CD14-positive monocyte (primary cell): ENCODE measurements at regions not wholly inside any gene's neighbourhood (a gene's known extent, or its start where the extent isn't known, plus 50 kb on each side); places are given as distances from the start of the nearest gene placed in this dataset.

Experiments
- DNase-seq, 3 donors: peaks; one replicate each; pipeline ENCODE4 v3.0.0-alpha.2; 2011 to 2022
- H2AFZ ChIP-seq: 2 replicates; pipeline ENCODE4 v1.6.0; 2012; ENCODE audit warnings: mild to moderate bottlenecking, low read depth, low read length, inconsistent platforms; ENCODE audit not compliant: insufficient read depth, poor library complexity, severe bottlenecking
- H3K27ac ChIP-seq, 2 donors: 1 replicate in 1 of 2; 2 replicates in 1 of 2; pipeline ENCODE4 v1.5.1; 2012 to 2013; ENCODE audit warnings: low read length in 2 of 2, control low read depth in 1 of 2, inconsistent platforms in 1 of 2, low read depth in 1 of 2, mild to moderate bottlenecking in 1 of 2
- H3K27me3 ChIP-seq, 2 donors: one replicate each; pipeline versions ENCODE4 v1.6.0 to v1.6.1; 2011 to 2013; ENCODE audit warnings: low read length in 2 of 2; ENCODE audit not compliant: control insufficient read depth in 2 of 2, insufficient read depth in 2 of 2
- H3K36me3 ChIP-seq, 2 donors: replicated peaks in 1 of 2; 1 replicate in 1 of 2; 2 replicates in 1 of 2; pipeline versions ENCODE4 v1.5.1 to v1.6.1; 2012 to 2013; ENCODE audit warnings: low read length in 2 of 2, control low read depth in 1 of 2, inconsistent platforms in 1 of 2, mild to moderate bottlenecking in 1 of 2; ENCODE audit not compliant: insufficient read depth in 2 of 2, control insufficient read depth in 1 of 2
- H3K4me1 ChIP-seq, 2 donors: 1 replicate in 1 of 2; 2 replicates in 1 of 2; pipeline versions ENCODE4 v1.5.1 to v1.6.1; 2012 to 2013; ENCODE audit warnings: low read length in 2 of 2, control low read depth in 1 of 2, inconsistent platforms in 1 of 2, mild to moderate bottlenecking in 1 of 2, moderate library complexity in 1 of 2; ENCODE audit not compliant: insufficient read depth in 2 of 2, control insufficient read depth in 1 of 2
- H3K4me2 ChIP-seq: replicated peaks from 2 replicates; pipeline ENCODE3; 2012; ENCODE audit warnings: low read length, moderate library complexity, mild to moderate bottlenecking; ENCODE audit not compliant: poor library complexity, severe bottlenecking; ENCODE audit errors: extremely low read depth
- H3K4me3 ChIP-seq, 3 experiments: fragments of 200-600 bp in 1 of 3; sonication (generic) in 1 of 3; replicated peaks in 1 of 3; 1 replicate in 2 of 3; 2 replicates in 1 of 3; pipeline ENCODE4 v1.5.1; 2011 to 2013; ENCODE audit warnings: low read length in 3 of 3, mild to moderate bottlenecking in 3 of 3, control low read depth in 2 of 3, low read depth in 2 of 3, inconsistent platforms in 1 of 3, moderate library complexity in 1 of 3
- H3K79me2 ChIP-seq: 2 replicates; pipeline ENCODE4 v1.6.0; 2012; ENCODE audit warnings: mild to moderate bottlenecking, control low read depth, inconsistent platforms, low read length, moderate library complexity; ENCODE audit not compliant: insufficient read depth
- H3K9ac ChIP-seq: 2 replicates; pipeline ENCODE4 v1.6.0; 2017; ENCODE audit warnings: low read length, mild to moderate bottlenecking; ENCODE audit not compliant: insufficient read depth, poor library complexity, severe bottlenecking
- H3K9me3 ChIP-seq, 2 donors: replicated peaks in 1 of 2; 1 replicate in 1 of 2; 2 replicates in 1 of 2; pipeline versions ENCODE4 v1.5.1 to v1.6.1; 2012 to 2013; ENCODE audit warnings: low read length in 2 of 2, control low read depth in 1 of 2; ENCODE audit not compliant: control insufficient read depth in 1 of 2, insufficient read depth in 1 of 2
- H4K20me1 ChIP-seq: 2 replicates; pipeline ENCODE4 v1.6.0; 2012; ENCODE audit warnings: mild to moderate bottlenecking, low read length, control low read depth, moderate library complexity; ENCODE audit not compliant: insufficient read depth
- H3K27ac Mint-ChIP-seq, 7 donors: one replicate each; pipeline ENCODE4 v1.8.0; 2020; ENCODE audit warnings: mild to moderate bottlenecking in 7 of 7, mixed read lengths in 7 of 7, moderate library complexity in 6 of 7, inconsistent platforms in 2 of 7
- H3K27me3 Mint-ChIP-seq, 3 donors: one replicate each; pipeline ENCODE4 v1.8.0; 2021 to 2022; ENCODE audit warnings: low read depth in 3 of 3, mild to moderate bottlenecking in 3 of 3, mixed read lengths in 3 of 3, moderate library complexity in 3 of 3, inconsistent platforms in 1 of 3
- H3K36me3 Mint-ChIP-seq, 2 donors: one replicate each; pipeline ENCODE4 v1.8.0; 2020; ENCODE audit warnings: mixed read lengths in 2 of 2, inconsistent platforms in 1 of 2, mild to moderate bottlenecking in 1 of 2
- H3K4me1 Mint-ChIP-seq: one replicate; pipeline ENCODE4 v1.8.0; 2020; ENCODE audit warnings: mild to moderate bottlenecking, mixed read lengths
- H3K4me3 Mint-ChIP-seq, 2 donors: one replicate each; pipeline ENCODE4 v1.8.0; 2020; ENCODE audit warnings: mild to moderate bottlenecking in 2 of 2, mixed read lengths in 2 of 2, moderate library complexity in 1 of 2
- H3K9me3 Mint-ChIP-seq, 7 donors: one replicate each; pipeline ENCODE4 v1.8.0; 2020 to 2022; ENCODE audit warnings: mixed read lengths in 7 of 7, mild to moderate bottlenecking in 6 of 7, moderate library complexity in 6 of 7, inconsistent platforms in 2 of 7
- WGBS: methylation state at CpG from one replicate; pipeline ENCODE4 v1.1.5; 2013; ENCODE audit warnings: missing lambda C conversion rate; ENCODE audit not compliant: insufficient coverage; 5-methylcytosine and 5-hydroxymethylcytosine counted together
- intact Hi-C, 2 donors: fragments of 100-400 bp; cut with micrococcal nuclease; formaldehyde crosslinking; loops; one replicate each; pipeline versions ENCODE4 v1.15.0 to v1.15.1; 2023
- TF ChIP-seq, protein P1 (sequence below): fragments of 200-600 bp; IDR thresholded peaks from one replicate; pipeline ENCODE4 v1.8.0; 2022; ENCODE audit warnings: antibody characterized with exemption, mild to moderate bottlenecking

DNA sequence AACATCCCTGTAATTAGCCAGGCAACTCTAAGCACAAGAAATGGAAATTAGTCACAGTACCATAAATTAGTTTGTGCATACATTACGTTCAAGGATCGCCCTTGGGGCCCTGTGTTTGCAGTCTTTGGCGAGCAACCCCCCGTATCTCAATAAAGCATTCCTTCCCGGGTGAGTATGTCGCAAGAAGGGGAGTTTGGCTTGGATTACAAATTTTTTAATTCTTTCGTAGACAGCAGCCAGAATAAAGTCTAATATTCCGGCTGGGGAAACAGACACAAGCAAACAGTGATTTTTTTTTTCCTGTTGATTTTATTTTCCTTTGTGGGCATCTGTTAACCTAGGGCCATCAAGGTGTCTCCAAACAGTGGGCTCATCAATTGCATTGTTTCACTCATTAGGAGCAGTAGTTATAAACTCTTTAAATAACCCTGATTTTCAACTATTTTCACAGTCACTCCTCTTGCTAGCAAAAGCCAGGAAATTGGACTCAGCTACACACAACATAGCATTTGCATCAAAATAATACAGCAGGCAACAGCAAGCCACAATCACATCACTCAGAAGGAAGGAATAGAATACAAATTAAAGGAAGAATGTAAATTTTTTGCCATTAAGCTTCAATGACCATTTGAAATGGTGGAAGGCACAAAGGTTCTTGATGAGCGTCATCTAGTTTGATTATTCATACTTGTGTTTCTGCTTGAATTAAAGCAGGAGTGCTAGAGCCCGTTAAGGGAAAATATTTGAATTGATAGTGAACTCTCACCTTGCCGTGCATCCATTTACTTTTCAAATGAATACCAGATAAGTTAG is 85.3 kb downstream of the LINC00237 start:
- intact Hi-C loops = no loop called here
- Mint-ChIP-seq H3K27ac (no peak overlapping the region), H3K9me3 (peaks cover 0 to 5% (median 1%) of the 10 kb centered on the region in 7 donors), H3K36me3 (no peaks in the 10 kb centered on the region), H3K4me3 (peak overlapping the region in 1 of 2 donors; percentile 73), H3K4me1 (no peaks in the 10 kb centered on the region), H3K27me3 (peaks cover 46 to 54% (median 49%) of the 10 kb centered on the region in 3 donors)
- no peak overlapping the region for H3K4me3 ChIP-seq
- H3K79me2 ChIP-seq = no peaks in the 10 kb centered on the region
- peaks cover 0 to 5% of the 10 kb centered on the region in 2 donors for H3K9me3 ChIP-seq
- no peaks in the 10 kb centered on the region for H3K4me1 ChIP-seq
- DNase-seq = no peak
- 72% methylated on average over 3 of the region's 11 CpGs for WGBS
- peaks cover 41 to 49% of the 10 kb centered on the region in 2 donors for H3K27me3 ChIP-seq
- H3K36me3 ChIP-seq = no peaks in the 10 kb centered on the region
- no peak overlapping the region for H2AFZ ChIP-seq
- H3K9ac ChIP-seq = no peak overlapping the region
- TF ChIP-seq, protein P1, sequence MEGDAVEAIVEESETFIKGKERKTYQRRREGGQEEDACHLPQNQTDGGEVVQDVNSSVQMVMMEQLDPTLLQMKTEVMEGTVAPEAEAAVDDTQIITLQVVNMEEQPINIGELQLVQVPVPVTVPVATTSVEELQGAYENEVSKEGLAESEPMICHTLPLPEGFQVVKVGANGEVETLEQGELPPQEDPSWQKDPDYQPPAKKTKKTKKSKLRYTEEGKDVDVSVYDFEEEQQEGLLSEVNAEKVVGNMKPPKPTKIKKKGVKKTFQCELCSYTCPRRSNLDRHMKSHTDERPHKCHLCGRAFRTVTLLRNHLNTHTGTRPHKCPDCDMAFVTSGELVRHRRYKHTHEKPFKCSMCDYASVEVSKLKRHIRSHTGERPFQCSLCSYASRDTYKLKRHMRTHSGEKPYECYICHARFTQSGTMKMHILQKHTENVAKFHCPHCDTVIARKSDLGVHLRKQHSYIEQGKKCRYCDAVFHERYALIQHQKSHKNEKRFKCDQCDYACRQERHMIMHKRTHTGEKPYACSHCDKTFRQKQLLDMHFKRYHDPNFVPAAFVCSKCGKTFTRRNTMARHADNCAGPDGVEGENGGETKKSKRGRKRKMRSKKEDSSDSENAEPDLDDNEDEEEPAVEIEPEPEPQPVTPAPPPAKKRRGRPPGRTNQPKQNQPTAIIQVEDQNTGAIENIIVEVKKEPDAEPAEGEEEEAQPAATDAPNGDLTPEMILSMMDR = no peak
- H3K27ac ChIP-seq = no peak overlapping the region
- H4K20me1 ChIP-seq = no peaks in the 10 kb centered on the region
- H3K4me2 ChIP-seq = no peak overlapping the region

DNA sequence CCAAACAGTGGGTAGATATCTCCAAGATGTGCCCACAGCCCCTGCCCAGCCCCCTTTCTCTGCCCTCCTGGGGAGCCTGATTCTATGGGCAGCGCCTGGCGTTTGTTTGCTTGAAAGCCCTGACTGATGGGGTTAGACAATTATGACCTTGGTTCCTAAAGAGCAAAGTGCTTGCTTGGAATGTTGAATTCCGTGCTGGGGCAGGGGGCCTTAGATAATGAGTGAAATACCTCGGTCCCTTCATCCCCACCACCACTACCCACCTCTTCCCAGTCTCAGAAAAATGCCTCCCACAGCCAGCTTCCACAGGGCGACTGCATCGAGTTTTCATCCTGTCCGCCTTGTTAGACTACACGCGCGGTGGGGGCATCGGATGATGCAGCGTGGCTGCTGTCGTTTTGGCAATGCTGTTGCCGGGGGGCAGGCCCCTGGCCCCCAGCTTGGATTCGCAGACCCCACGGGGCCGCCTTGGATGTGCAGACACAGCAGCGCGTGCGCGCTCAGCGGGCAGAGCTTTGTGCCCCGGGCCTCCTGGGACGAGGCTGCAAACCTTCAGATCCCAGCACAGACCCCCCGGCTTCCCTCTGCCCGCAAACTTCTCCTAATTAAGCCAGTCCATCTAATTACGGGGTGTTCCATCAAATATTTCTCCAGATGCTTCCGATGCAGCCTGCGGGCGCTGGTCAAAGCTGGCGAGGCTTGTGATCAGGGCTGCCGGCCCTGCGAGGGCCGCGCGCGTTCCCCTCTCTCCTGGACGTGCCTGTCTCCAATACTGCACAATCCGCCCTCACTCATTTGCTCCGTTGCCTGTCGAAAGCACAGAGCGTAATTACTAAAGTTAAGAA is 86.1 kb downstream of the LINC00237 start:
- Histone ChIP-seq H3K9me3 (peaks cover 0 to 5% of the 10 kb centered on the region in 2 donors), H3K9ac (no peak overlapping the region), H3K4me1 (no peaks in the 10 kb centered on the region), H3K4me3 (no peak overlapping the region), H3K27me3 (peaks cover 41 to 49% of the 10 kb centered on the region in 2 donors), H3K36me3 (no peaks in the 10 kb centered on the region), H4K20me1 (no peaks in the 10 kb centered on the region), H3K79me2 (no peaks in the 10 kb centered on the region), H3K4me2 (no peak overlapping the region), H2AFZ (no peak overlapping the region), H3K27ac (no peak overlapping the region)
- H3K4me3 Mint-ChIP-seq = peak overlapping the region in 1 of 2 donors; percentile 73
- intact Hi-C loops = no loop called here
- H3K27ac Mint-ChIP-seq = no peak overlapping the region
- 11% methylated on average over 38 of the region's 42 CpGs for WGBS
- DNase-seq = no peak
- TF ChIP-seq, protein P1 = no peak
- H3K27me3 Mint-ChIP-seq = peaks cover 46 to 58% (median 49%) of the 10 kb centered on the region in 3 donors
- H3K4me1 Mint-ChIP-seq = no peaks in the 10 kb centered on the region
- peaks cover 0 to 5% (median 1%) of the 10 kb centered on the region in 7 donors for H3K9me3 Mint-ChIP-seq
- no peaks in the 10 kb centered on the region for H3K36me3 Mint-ChIP-seq
